ENCODE measurements at regions not wholly inside any gene's neighbourhood (a gene's known extent, or its start where the extent isn't known, plus 50 kb on each side); places are given as distances from the start of the nearest gene placed in this dataset.

DNA sequence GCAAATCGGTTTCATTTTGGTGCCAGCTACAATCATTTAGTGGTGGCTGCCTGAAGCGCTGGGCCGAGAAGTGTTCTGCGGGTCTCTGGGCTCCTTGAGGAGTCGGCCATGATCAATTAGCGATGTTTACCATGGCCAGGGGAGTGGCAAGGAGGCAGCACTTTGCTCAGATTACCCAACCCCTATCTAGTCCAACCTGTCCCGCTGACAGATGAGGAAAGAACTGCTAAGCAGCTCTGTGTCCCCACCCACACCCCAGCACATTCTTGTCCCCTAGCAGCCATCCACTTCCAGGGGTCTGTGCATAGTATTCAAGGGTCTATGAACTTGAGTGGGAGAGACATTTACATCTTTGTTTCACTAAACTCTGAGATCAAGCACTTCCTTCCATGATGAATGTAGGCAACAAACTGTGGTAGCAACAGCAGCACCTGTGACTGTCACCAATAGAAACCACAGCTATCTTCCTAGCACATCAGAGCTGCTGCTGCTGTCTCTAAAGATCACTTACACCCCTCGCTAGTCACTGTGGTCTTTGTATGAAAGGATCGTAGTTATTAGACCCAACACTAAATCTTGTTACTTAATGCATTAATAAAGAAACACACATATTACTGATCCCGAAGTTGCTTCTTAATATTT, 331.6 kb downstream of the BCOR start:
- H3K9me2 ChIP-seq (replicated peaks; ENCODE audit: insufficient read depth, low read length) = no peaks in the 10 kb centered on the region
- no peak for TF ChIP-seq EZH2phosphoT487 (conservative IDR thresholded peaks at IDR 0.05; ENCODE audit: low read length)
- TF ChIP-seq, protein P1, sequence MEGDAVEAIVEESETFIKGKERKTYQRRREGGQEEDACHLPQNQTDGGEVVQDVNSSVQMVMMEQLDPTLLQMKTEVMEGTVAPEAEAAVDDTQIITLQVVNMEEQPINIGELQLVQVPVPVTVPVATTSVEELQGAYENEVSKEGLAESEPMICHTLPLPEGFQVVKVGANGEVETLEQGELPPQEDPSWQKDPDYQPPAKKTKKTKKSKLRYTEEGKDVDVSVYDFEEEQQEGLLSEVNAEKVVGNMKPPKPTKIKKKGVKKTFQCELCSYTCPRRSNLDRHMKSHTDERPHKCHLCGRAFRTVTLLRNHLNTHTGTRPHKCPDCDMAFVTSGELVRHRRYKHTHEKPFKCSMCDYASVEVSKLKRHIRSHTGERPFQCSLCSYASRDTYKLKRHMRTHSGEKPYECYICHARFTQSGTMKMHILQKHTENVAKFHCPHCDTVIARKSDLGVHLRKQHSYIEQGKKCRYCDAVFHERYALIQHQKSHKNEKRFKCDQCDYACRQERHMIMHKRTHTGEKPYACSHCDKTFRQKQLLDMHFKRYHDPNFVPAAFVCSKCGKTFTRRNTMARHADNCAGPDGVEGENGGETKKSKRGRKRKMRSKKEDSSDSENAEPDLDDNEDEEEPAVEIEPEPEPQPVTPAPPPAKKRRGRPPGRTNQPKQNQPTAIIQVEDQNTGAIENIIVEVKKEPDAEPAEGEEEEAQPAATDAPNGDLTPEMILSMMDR (IDR thresholded peaks at IDR 0.05; ENCODE audit: insufficient read depth, low read length, poor library complexity, severe bottlenecking) = no peak
- no peaks in the 10 kb centered on the region for H3K79me2 ChIP-seq (ENCODE audit: insufficient read depth, low read length)
- H3F3A ChIP-seq (ENCODE audit: insufficient read depth) = no peaks in the 10 kb centered on the region
- no peaks in the 10 kb centered on the region for H4K20me1 ChIP-seq (ENCODE audit: low read depth, low read length)
- no peak overlapping the region for H3K9ac ChIP-seq (ENCODE audit: low read length)
- no peak overlapping the region for H3K4me3 ChIP-seq (ENCODE audit: insufficient read depth, low read length, poor library complexity, severe bottlenecking)
- H3K9me3 ChIP-seq (ENCODE audit: insufficient read depth, low read length) = no peaks in the 10 kb centered on the region
- no peak overlapping the region for H3K27ac ChIP-seq (ENCODE audit: low read depth, low read length)
- no peak overlapping the region for H2AFZ ChIP-seq (ENCODE audit: low read depth, low read length, severe bottlenecking)
- no peak overlapping the region for H3K4me2 ChIP-seq (ENCODE audit: low read depth, low read length, poor library complexity, severe bottlenecking)
- H3K27me3 ChIP-seq (ENCODE audit: low read length) = no peaks in the 10 kb centered on the region
- no peaks in the 10 kb centered on the region for H3K36me3 ChIP-seq (ENCODE audit: low read length)

GRCh38 chrX:39766855-39767254, 330.9 kb downstream of the BCOR start:
- H3K4me2 ChIP-seq (ENCODE audit: low read depth, low read length, poor library complexity, severe bottlenecking) = no peak overlapping the region
- H3K9me2 ChIP-seq (replicated peaks; ENCODE audit: insufficient read depth, low read length) = no peaks in the 10 kb centered on the region
- no peaks in the 10 kb centered on the region for H4K20me1 ChIP-seq (ENCODE audit: low read depth, low read length)
- no peaks in the 10 kb centered on the region for H3K27me3 ChIP-seq (ENCODE audit: low read length)
- no peak overlapping the region for H3K27ac ChIP-seq (ENCODE audit: low read depth, low read length)
- no peaks in the 10 kb centered on the region for H3K9me3 ChIP-seq (ENCODE audit: insufficient read depth, low read length)
- H3K36me3 ChIP-seq (ENCODE audit: low read length) = no peaks in the 10 kb centered on the region
- no peak overlapping the region for H3K9ac ChIP-seq (ENCODE audit: low read length)
- H3F3A ChIP-seq (ENCODE audit: insufficient read depth) = no peaks in the 10 kb centered on the region
- TF ChIP-seq, protein P1 (IDR thresholded peaks at IDR 0.05; ENCODE audit: insufficient read depth, low read length, poor library complexity, severe bottlenecking) = no peak
- TF ChIP-seq EZH2phosphoT487 (conservative IDR thresholded peaks at IDR 0.05; ENCODE audit: low read length) = no peak
- no peak overlapping the region for H2AFZ ChIP-seq (ENCODE audit: low read depth, low read length, severe bottlenecking)
- H3K79me2 ChIP-seq (ENCODE audit: insufficient read depth, low read length) = no peaks in the 10 kb centered on the region
- H3K4me3 ChIP-seq (ENCODE audit: insufficient read depth, low read length, poor library complexity, severe bottlenecking) = no peak overlapping the region

GRCh38 chrX:39767446-39767845, 330.3 kb downstream of the BCOR start:
- H3K27me3 ChIP-seq (ENCODE audit: low read length) = no peaks in the 10 kb centered on the region
- no peak overlapping the region for H3K4me3 ChIP-seq (ENCODE audit: insufficient read depth, low read length, poor library complexity, severe bottlenecking)
- TF ChIP-seq, protein P1 (IDR thresholded peaks at IDR 0.05; ENCODE audit: insufficient read depth, low read length, poor library complexity, severe bottlenecking) = no peak
- no peak for TF ChIP-seq EZH2phosphoT487 (conservative IDR thresholded peaks at IDR 0.05; ENCODE audit: low read length)
- H3K9me2 ChIP-seq (replicated peaks; ENCODE audit: insufficient read depth, low read length) = no peaks in the 10 kb centered on the region
- H3K9ac ChIP-seq (ENCODE audit: low read length) = no peak overlapping the region
- no peaks in the 10 kb centered on the region for H3F3A ChIP-seq (ENCODE audit: insufficient read depth)
- no peak overlapping the region for H3K27ac ChIP-seq (ENCODE audit: low read depth, low read length)
- H3K36me3 ChIP-seq (ENCODE audit: low read length) = no peaks in the 10 kb centered on the region
- H3K9me3 ChIP-seq (ENCODE audit: insufficient read depth, low read length) = no peaks in the 10 kb centered on the region
- no peak overlapping the region for H2AFZ ChIP-seq (ENCODE audit: low read depth, low read length, severe bottlenecking)
- no peak overlapping the region for H3K4me2 ChIP-seq (ENCODE audit: low read depth, low read length, poor library complexity, severe bottlenecking)
- H3K79me2 ChIP-seq (ENCODE audit: insufficient read depth, low read length) = no peaks in the 10 kb centered on the region
- no peaks in the 10 kb centered on the region for H4K20me1 ChIP-seq (ENCODE audit: low read depth, low read length)
